NT2/D1 (cell line): ENCODE measurements at regions not wholly inside any gene's neighbourhood (a gene's known extent, or its start where the extent isn't known, plus 50 kb on each side); places are given as distances from the start of the nearest gene placed in this dataset.

Source experiments
- DNase-seq: peaks from one replicate; pipeline ENCODE4 v3.0.0-alpha.2; 2011; ENCODE audit warnings: low read depth, low spot score
- H3K27me3 ChIP-seq: 2 replicates; pipeline ENCODE4 v1.6.0; 2011; ENCODE audit warnings: mild to moderate bottlenecking; ENCODE audit not compliant: insufficient read length, insufficient read depth
- H3K36me3 ChIP-seq: 2 replicates; pipeline ENCODE4 v1.6.1; 2011; ENCODE audit warnings: mild to moderate bottlenecking, low read length, mixed read lengths; ENCODE audit not compliant: insufficient read depth, insufficient read length
- H3K4me1 ChIP-seq: 2 replicates; pipeline ENCODE4 v1.5.1; 2011; ENCODE audit not compliant: insufficient read depth, insufficient read length
- H3K4me3 ChIP-seq: 2 replicates; pipeline ENCODE4 v1.5.1; 2011; ENCODE audit warnings: low read depth; ENCODE audit not compliant: insufficient read length
- H3K9ac ChIP-seq: 2 replicates; pipeline ENCODE4 v1.6.0; 2011; ENCODE audit warnings: low read depth; ENCODE audit not compliant: insufficient read length
- H3K9me3 ChIP-seq: 2 replicates; pipeline ENCODE4 v1.5.1; 2011; ENCODE audit warnings: mild to moderate bottlenecking, low read length; ENCODE audit not compliant: insufficient read depth
- SUZ12 ChIP-seq: IDR thresholded peaks from 2 replicates; pipeline ENCODE4 v1.6.1; 2011; ENCODE audit not compliant: insufficient read length, insufficient read depth; ENCODE audit errors: extremely low read depth
- YY1 ChIP-seq: IDR thresholded peaks from 2 replicates; pipeline ENCODE4 v1.6.1; 2011; ENCODE audit not compliant: insufficient read length, insufficient read depth
- ZNF274 ChIP-seq: IDR thresholded peaks from 2 replicates; pipeline ENCODE4 v1.6.1; 2011; ENCODE audit warnings: mild to moderate bottlenecking, low read depth, low read length

GRCh38 chr11:115652094-115652493 is 147.9 kb upstream of the CADM1 start:
- no peaks in the 10 kb centered on the region for H3K36me3 ChIP-seq
- no peak for DNase-seq
- peaks cover 5% of the 10 kb centered on the region for H3K4me1 ChIP-seq
- peaks cover 12% of the 10 kb centered on the region for H3K27me3 ChIP-seq
- TF ChIP-seq ZNF274 (no peak), SUZ12 (no peak), YY1 (no peak)
- no peak overlapping the region for H3K9ac ChIP-seq
- H3K4me3 ChIP-seq = no peak overlapping the region
- H3K9me3 ChIP-seq = 0 out of 2 replicates have a peak, but pooled peaks cover 3% of the 10 kb centered on the region

DNA sequence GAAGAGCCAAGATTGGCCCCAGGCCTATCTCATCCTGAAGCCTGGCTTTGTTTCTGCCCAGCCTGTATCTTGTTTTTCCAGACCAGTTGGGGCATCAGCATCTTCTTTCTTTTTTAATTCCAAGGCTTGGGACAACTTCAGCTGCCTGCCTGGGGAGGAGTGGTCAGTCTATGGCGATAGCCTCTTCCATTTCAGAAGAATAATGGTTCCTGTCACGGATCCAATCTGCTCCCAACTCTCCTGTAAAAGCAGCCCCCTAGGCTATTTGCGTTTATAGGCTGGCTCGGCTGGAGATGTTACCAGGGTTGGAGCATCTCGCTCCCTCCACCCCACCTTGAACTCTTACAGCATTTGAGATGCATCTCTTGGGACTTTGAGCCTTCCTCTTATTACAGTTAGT is 145.2 kb upstream of the CADM1 start:
- no peaks in the 10 kb centered on the region for H3K36me3 ChIP-seq
- H3K27me3 ChIP-seq = peaks cover 5% of the 10 kb centered on the region
- DNase-seq = no peak
- peaks cover 3% of the 10 kb centered on the region for H3K4me1 ChIP-seq
- no peak for TF ChIP-seq SUZ12
- H3K4me3 ChIP-seq = no peak overlapping the region
- no peaks in the 10 kb centered on the region for H3K9me3 ChIP-seq
- H3K9ac ChIP-seq = no peak overlapping the region

DNA sequence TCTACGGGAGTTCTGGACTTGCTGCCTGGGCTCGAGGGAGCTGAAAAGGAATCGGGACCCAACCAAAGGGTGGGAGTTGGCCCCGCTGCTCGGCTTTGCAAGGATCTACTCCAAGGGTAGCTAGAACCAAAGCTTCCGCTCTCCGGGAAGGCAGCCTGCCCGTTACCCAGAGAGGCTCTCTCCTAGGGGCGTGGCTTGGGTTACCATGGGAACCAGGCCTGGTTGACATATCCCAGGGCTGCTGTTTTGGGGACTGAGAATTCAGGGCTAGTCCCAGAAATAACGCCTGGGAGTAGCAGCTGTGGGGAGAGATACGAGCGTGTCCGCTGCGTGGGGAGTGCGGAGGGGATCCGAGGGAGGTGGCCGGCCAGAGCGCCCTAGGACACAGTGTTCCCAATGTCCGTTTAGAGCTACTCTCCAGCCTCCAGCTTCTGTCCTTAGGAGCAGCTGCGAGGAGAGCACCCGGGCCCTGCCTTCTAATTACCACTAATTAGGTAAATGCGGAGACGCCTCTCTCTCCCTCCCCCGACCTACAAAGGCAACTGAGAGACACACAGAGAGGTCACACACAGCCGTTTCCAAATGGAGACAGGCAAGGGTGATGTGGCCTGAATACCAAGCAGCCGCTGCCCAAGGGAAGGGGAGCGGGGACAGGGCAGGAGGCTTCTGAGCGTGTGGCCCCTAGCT is 141.6 kb upstream of the CADM1 start:
- Histone ChIP-seq H3K36me3 (no peaks in the 10 kb centered on the region), H3K4me1 (peaks cover 8% of the 10 kb centered on the region), H3K4me3 (peak overlapping the region; percentile 21), H3K9me3 (no peaks in the 10 kb centered on the region), H3K27me3 (peaks cover 4% of the 10 kb centered on the region), H3K9ac (no peak overlapping the region)
- TF ChIP-seq YY1 (no peak), ZNF274 (no peak), SUZ12 (no peak)
- peak; percentile 52 for DNase-seq

- no peak overlapping the region for H3K4me3 ChIP-seq
- H3K9ac ChIP-seq = no peak overlapping the region
- H3K4me1 ChIP-seq = peaks cover 7% of the 10 kb centered on the region
- H3K27me3 ChIP-seq = peaks cover 4% of the 10 kb centered on the region
- H3K36me3 ChIP-seq = no peaks in the 10 kb centered on the region
- H3K9me3 ChIP-seq = no peaks in the 10 kb centered on the region
- TF ChIP-seq SUZ12 (no peak), YY1 (no peak), ZNF274 (no peak)
- no peak for DNase-seq
Measured at GRCh38 chr11:115644856-115645255, 140.6 kb upstream of the CADM1 start.

- no peaks in the 10 kb centered on the region for H3K9me3 ChIP-seq
- H3K4me1 ChIP-seq = peaks cover 5% of the 10 kb centered on the region
- no peak for DNase-seq
- H3K27me3 ChIP-seq = peaks cover 7% of the 10 kb centered on the region
- no peaks in the 10 kb centered on the region for H3K36me3 ChIP-seq
- H3K4me3 ChIP-seq = no peak overlapping the region
- no peak overlapping the region for H3K9ac ChIP-seq
- TF ChIP-seq ZNF274 (no peak), SUZ12 (no peak), YY1 (no peak)
Measured at GRCh38 chr11:115643549-115644270, 139.5 kb upstream of the CADM1 start.

DNA sequence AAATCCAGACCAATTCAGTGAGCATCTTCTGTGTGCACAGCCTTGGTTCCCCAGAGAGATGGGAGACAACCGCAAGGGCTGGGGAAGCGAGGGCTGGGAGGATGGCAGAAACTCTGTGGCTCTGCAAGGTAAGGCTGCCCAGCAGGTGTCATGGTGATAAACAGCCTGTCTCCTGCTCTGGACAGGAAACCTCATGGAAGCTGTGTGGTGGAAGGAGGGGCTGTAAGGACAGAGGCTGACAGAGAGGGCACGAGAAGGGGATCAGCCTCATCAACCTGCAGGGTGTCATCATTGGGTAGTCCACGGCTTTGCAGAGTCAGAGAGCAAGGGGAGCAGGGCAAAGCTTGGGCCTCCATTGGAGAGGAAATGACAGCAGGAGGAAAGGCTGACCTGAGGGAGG is 138.4 kb upstream of the CADM1 start:
- Histone ChIP-seq H3K27me3 (peaks cover 7% of the 10 kb centered on the region), H3K4me3 (no peak overlapping the region), H3K4me1 (peaks cover 5% of the 10 kb centered on the region), H3K36me3 (no peaks in the 10 kb centered on the region), H3K9me3 (no peaks in the 10 kb centered on the region), H3K9ac (no peak overlapping the region)
- TF ChIP-seq ZNF274 (no peak), YY1 (no peak), SUZ12 (no peak)
- DNase-seq = no peak

DNA sequence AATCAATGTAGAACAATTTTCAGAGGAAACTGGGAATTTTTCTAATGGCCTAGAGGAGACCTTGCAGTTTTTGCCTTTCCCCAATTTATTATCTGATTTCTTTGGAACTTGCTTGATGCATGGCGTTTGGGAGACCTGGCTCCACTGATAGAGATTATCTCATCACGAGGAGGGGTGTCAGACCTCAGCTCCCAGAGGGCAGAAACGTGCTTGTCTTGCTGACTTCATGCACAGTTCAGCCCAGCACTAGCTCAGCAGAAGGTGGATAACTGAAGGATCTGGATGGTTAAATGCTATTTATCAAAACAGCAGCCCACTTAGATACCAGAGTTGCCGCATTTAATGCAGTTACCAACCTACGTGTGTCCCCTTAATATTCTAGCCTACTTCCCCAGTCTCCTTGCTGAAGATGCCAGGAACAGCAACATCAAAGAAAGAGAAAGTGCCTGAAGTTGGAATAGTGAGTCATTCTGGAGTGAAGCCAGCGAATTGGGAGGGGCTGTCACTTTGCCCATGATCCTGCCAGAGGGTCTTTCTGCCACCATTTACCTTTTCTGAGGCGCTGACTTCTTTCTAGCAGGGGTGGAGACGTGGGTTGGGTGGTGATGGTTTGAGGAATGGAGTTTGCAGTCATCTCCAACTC is 133.5 kb upstream of the CADM1 start:
- H3K36me3 ChIP-seq = no peaks in the 10 kb centered on the region
- H3K27me3 ChIP-seq = peaks cover 3% of the 10 kb centered on the region
- no peaks in the 10 kb centered on the region; the same call in 1 of the 2 replicates for H3K9me3 ChIP-seq
- TF ChIP-seq YY1 (no peak), ZNF274 (no peak), SUZ12 (no peak)
- no peak overlapping the region for H3K9ac ChIP-seq
- H3K4me1 ChIP-seq = peaks cover 2% of the 10 kb centered on the region
- no peak for DNase-seq
- H3K4me3 ChIP-seq = no peak overlapping the region
